DMS114 treated with DMSO at 0.1 percent for 48 hours (cell line): ENCODE measurements at regions not wholly inside any gene's neighbourhood (a gene's known extent, or its start where the extent isn't known, plus 50 kb on each side); places are given as distances from the start of the nearest gene placed in this dataset.

ENCODE experiments used
- DNase-seq: peaks from one replicate; lab custom pipeline; 2025; ENCODE audit not compliant: unreplicated experiment; lab: John Stamatoyannopoulos, UW

GRCh38 chr12:58459191-58459590 lies 461.1 kb downstream of the LRIG3 start:
- DNase-seq, result no peak

- DNase-seq, result no peak
These were observed 457.3 kb downstream of the LRIG3 start for GRCh38 chr12:58463051-58463450.

- DNase-seq, result no peak
These were observed 454.9 kb downstream of the LRIG3 start for GRCh38 chr12:58465418-58465817.

GRCh38 chr12:58470266-58471010 lies 449.9 kb downstream of the LRIG3 start:
- no peak for DNase-seq

- DNase-seq, result no peak
These were observed 440.9 kb downstream of the LRIG3 start for GRCh38 chr12:58479401-58479800.

GRCh38 chr12:58481811-58482210 lies 438.5 kb downstream of the LRIG3 start:
- no peak for DNase-seq

- no peak for DNase-seq
These were observed 433.0 kb downstream of the LRIG3 start for GRCh38 chr12:58487255-58487654.

GRCh38 chr12:58487678-58488161 lies 432.6 kb downstream of the LRIG3 start:
- no peak for DNase-seq

- no peak for DNase-seq
These were observed 430.9 kb downstream of the LRIG3 start for GRCh38 chr12:58489394-58489793.

GRCh38 chr12:58491306-58491705 lies 429.0 kb downstream of the LRIG3 start:
- DNase-seq, result no peak

GRCh38 chr12:58496411-58497190 lies 423.7 kb downstream of the LRIG3 start:
- no peak for DNase-seq

GRCh38 chr12:58500399-58500798 lies 419.9 kb downstream of the LRIG3 start:
- DNase-seq, result no peak

- DNase-seq, result no peak
These were observed 418.1 kb downstream of the LRIG3 start for GRCh38 chr12:58502226-58502625.

GRCh38 chr12:58502841-58503240 lies 417.5 kb downstream of the LRIG3 start:
- DNase-seq, result no peak

GRCh38 chr12:58503731-58504130 lies 416.6 kb downstream of the LRIG3 start:
- DNase-seq, result no peak

- no peak for DNase-seq
These were observed 416.0 kb downstream of the LRIG3 start for GRCh38 chr12:58504143-58504938.

GRCh38 chr12:58509116-58509885 lies 411.0 kb downstream of the LRIG3 start:
- no peak for DNase-seq

GRCh38 chr12:58513301-58513834 lies 406.9 kb downstream of the LRIG3 start:
- no peak for DNase-seq

- DNase-seq, result no peak
These were observed 406.5 kb downstream of the LRIG3 start for GRCh38 chr12:58513852-58514251.

- no peak for DNase-seq
These were observed 400.5 kb downstream of the LRIG3 start for GRCh38 chr12:58519839-58520238.
